Left colon (tissue), 2 donors: ENCODE measurements at regions not wholly inside any gene's neighbourhood (a gene's known extent, or its start where the extent isn't known, plus 50 kb on each side); places are given as distances from the start of the nearest gene placed in this dataset.
"Not testable (repeated sequence)": the region's sequence is repeated elsewhere in the genome, so short reads cannot be mapped to it uniquely, and the experiment has no call there.

Experiments used
- ATAC-seq: fragments of 200-7000 bp; cut with Tn5 transposase; one replicate; pipeline ENCODE4 v1.9.1; 2020; ENCODE audit warnings: mild to moderate bottlenecking, moderate library complexity
- DNase-seq, 2 donors: peaks; one replicate each; pipeline ENCODE4 v3.0.0-alpha.2; 2020
- intact Hi-C, 2 donors: fragments of 100-400 bp; cut with DNase I in 1 of 2; cut with micrococcal nuclease in 1 of 2; formaldehyde crosslinking; loops; one replicate each; pipeline versions ENCODE4 v1.11.2 to v1.14.0; 2022; cut with DNase I, micrococcal nuclease
- donor health status: DM: no; HTN: no; CAD: no.
- donor health status: DM: yes; HTN: yes; CAD: no.

- intact Hi-C loops: no loop called here
- DNase-seq: no peak
- no peak for ATAC-seq
These were observed 438.9 kb downstream of the NAV3 start for GRCh38 chr12:78269620-78270019.

- intact Hi-C loops: no loop called here
- no peak for ATAC-seq
- no peak for DNase-seq
These were observed 440.9 kb downstream of the NAV3 start for GRCh38 chr12:78271546-78271945.

DNA sequence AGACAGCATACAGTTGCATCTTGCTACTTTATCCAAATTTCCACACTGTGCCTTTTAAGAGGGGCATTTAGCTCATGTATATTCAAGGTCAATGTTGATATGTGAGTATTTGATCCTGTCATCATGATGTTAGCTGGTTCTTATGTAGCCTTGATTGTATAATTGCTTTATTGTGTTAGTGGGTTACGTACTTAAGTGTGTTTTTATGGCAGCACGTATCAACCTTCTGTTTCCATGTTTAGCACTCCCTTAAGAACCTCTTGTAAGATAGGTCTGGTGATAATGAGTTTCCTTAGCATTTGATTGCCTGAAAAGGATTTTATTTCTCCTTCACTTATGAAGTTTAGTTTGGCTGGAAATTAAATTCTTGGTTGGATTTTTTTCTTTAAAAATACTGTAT is 445.2 kb downstream of the NAV3 start:
- DNase-seq (no peak), ATAC-seq (peak; percentile 69)
- intact Hi-C loops: no loop called here

GRCh38 chr12:78278706-78279190 is 448.1 kb downstream of the NAV3 start:
- DNase-seq: no peak
- intact Hi-C loops: no loop called here
- ATAC-seq: peak; percentile 42

DNA sequence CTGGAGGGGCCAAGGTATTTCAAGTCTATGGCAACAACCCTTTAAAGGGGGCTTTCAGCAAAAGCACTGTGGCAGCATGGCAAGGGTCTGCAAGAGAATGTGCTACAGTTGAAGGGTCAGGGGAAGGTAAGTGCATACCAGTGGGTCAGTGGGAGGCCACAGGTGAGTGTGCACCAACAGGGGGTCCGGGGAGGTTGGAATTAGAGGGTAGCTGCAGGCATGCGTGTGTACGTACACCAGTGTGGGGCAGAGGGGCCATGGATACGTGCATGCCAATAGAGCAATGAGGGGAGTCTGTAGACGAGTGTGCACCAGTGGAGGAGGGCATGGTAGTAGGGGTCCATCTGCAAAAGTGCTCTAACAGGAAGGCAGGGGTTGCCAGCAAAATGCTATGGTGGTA is 448.9 kb downstream of the NAV3 start:
- ATAC-seq: no peak
- intact Hi-C loops: no loop called here
- DNase-seq: no peak

DNA sequence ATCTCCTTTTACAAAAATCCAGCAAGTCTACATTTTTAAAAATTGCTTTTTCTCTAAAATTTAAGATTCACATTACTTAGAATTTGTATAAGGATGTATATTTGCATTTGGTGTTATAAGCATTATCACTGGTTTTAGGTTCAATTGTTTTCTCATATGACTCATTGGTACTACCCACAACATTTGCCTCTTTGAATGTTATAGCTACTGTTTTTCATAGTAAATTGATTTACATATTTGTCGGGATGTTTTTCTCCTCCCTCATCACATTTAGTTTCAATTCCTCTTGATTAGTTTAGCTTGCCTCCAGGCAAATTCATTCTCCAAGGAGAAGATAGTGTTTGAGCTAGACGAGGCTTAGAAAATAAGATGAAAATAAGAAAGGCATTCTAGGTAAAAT is 450.4 kb downstream of the NAV3 start:
- DNase-seq, intact Hi-C loops, ATAC-seq: not testable (repeated sequence)

DNA sequence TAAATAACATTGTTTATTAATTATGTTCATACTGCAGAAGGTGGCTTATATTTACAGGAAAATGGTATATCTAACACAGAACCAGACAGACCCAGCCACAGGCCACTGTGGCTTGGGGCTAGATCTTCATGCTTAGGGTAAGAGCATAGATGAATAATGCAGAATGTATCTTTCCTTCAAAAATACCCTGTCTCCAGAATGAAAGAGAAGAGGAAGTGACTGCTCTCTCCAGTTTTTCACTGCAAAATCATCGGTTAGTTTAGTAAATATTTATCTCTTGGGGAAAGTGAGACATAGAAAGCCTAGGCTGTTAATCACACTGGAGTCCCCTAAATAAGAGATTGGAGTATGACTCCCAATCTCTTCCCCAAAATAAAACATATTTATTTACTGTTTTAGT is 453.7 kb downstream of the NAV3 start:
- ATAC-seq (no peak), DNase-seq (no peak)
- intact Hi-C loops: no loop called here

- DNase-seq (no peak), ATAC-seq (no peak)
- intact Hi-C loops: no loop called here
These were observed 460.1 kb downstream of the NAV3 start for GRCh38 chr12:78290606-78291345.

DNA sequence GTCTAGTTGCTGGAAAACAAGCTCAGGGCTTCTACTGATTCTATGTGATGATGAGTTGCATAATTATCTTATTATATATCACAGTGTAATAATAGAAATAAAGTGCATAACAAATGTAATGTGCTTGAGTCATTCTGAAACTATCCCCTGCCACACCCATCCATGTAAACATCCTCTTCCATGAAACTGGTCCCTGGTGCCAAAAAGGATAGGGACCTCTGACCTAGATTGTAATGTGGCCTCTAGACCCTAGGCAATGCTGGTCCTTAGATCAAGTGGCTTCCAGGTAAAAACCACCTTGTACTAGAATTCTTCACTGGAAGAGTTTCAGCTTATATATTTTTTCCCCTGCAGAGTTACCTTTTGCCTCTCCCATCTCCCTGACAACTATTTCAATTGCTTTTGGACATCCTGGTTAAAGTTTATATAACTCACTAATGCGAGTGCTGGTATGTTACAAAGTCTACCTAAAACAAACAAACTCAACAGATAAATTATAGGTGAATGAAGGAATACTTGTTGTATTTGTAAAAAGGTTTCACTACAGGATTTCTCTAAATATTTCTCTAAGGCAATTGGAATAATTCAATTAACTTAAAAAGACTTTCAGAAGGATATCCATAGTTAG is 462.5 kb downstream of the NAV3 start:
- DNase-seq: peak in 1 of 2 donors; percentile 26
- peak; percentile 91 for ATAC-seq
- intact Hi-C loops: no loop called here

DNA sequence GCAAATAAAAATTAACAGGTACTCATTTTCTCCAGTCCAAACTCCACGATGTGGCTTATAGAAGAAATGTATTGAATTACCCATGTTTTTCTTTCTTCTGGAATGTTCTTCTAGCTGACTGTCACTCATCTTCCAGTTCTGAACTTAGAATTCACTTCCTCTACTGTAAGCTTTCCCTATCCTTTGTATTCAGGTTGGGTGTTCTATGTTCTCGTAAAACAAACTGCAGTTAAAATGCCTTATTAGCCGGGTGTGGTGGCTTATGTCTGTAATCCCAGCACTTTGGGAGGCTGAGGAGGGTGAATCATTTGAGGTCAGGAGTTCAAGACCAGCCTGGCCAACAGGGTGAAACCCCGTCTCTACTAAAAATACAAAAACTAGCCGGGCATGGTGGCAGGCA is 470.6 kb downstream of the NAV3 start:
- peak; percentile 65 for ATAC-seq
- DNase-seq, intact Hi-C loops: not testable (repeated sequence)

DNA sequence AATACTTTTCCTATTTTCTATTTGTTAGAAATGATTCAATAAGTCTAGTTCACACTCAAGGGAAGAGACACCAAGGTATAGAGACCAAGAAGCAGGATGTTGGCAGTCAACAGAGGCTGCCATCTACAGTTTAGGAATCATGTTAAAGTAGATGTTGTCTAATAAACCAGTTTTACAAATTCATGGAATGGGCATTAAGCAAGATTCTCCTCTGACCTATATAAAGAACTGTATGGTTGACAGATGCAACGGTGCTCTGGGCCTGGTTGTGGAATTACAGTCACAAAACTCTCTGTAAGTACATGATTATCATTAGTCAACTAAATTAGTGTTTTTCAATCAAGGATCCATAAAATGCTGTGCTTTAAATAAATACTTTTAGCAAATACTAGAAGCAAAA is 475.1 kb downstream of the NAV3 start:
- no peak for ATAC-seq
- DNase-seq: no peak
- intact Hi-C loops: no loop called here

DNA sequence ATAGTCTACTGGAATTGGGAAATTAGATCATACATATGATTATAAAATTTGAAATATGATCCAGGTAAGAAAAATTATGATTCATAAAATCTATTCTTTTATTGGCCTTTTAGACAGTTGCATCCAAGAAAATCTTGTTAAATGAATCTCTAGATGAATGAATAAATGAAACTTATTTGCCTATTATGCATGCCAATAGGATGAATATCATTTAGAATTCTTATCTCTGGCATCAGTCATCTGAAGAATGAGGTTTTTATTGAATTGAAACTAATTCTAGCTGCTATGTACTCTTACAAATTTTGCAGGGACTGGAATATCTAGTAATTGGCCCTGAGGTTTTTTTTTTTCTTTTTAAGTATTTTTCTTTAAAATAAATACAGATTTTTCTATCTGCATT is 475.5 kb downstream of the NAV3 start:
- ATAC-seq (no peak), DNase-seq (no peak)
- intact Hi-C loops: no loop called here

- no peak for ATAC-seq
- intact Hi-C loops: no loop called here
- DNase-seq: no peak
These were observed 478.0 kb downstream of the NAV3 start for GRCh38 chr12:78308701-78309100.

GRCh38 chr12:78315028-78315427 is 484.3 kb downstream of the NAV3 start:
- intact Hi-C loops: no loop called here
- ATAC-seq: no peak
- no peak for DNase-seq

GRCh38 chr12:78316136-78316535 is 485.4 kb downstream of the NAV3 start:
- intact Hi-C loops: no loop called here
- ATAC-seq (no peak), DNase-seq (no peak)

- ATAC-seq: no peak
- no peak for DNase-seq
- intact Hi-C loops: no loop called here
These were observed 486.2 kb downstream of the NAV3 start for GRCh38 chr12:78316631-78317468.

GRCh38 chr12:78321696-78322095 is 491.0 kb downstream of the NAV3 start:
- no peak for DNase-seq
- no peak for ATAC-seq
- intact Hi-C loops: no loop called here

GRCh38 chr12:78323226-78323625 is 492.5 kb downstream of the NAV3 start:
- intact Hi-C loops: no loop called here
- ATAC-seq: no peak
- DNase-seq: no peak

DNA sequence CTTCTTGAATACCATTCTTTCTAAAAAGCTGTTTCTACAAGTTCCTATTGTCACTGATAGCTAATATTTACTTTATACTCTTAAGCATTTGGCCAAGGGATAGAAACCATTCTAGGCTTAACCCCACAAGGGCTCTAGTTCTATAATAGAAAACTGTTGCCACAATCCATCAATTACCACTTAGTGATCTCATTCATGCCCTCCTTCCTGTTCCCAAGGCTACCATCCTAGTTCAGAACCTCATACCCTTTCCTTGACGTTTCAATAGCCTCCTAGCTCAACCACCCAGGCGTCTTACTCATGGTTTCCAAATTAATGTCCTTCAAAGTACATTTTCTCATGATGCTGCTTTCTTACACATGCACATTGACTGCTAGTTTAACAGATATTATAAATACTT is 493.5 kb downstream of the NAV3 start:
- intact Hi-C loops: no loop called here
- DNase-seq (no peak), ATAC-seq (no peak)

DNA sequence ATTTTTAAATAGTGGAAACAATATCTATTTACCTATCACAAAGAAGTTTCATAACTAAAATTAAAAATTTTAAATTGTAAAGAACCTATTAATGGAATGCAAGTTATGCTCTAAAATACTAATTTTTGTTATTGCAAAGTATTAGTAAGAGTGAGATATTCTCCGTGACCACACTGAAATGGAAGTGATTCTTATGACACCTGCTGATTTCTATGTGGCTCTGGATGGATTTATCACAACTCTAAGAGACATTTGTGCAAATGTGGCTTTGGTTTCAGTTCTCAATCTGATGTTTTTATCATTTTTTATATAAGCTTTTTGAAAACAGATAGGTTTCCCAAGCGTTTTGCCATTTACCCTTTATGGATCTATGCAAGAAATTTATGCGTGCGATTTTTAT is 497.8 kb downstream of the NAV3 start:
- ATAC-seq: no peak
- no peak for DNase-seq
- intact Hi-C loops: no loop called here
